ENCODE measurements at regions not wholly inside any gene's neighbourhood (a gene's known extent, or its start where the extent isn't known, plus 50 kb on each side); places are given as distances from the start of the nearest gene placed in this dataset.

DNA sequence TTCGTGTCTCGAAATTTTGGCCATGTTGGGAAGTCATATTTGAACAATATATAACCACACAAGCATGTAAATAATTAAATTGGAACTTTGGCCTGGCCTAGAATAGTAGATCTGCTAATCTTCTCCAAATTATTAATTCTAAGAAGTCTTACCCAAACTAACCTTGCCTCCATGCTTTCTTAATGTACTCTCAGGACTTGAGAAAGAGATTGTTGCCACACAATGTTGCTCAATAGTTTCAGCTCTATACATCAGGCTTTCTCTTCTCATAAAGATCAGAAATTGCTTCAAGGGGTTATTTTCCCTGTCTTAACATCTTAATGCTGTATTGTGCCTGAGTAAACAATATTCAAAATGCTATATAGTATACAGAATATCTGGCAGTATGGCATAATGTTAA is 202.7 kb upstream of the LRIG1 start:
- ChIA-PET CTCF (no interaction called here), POLR2A (no interaction called here)
- no peak for TF ChIP-seq ZNF549 (tag by site-specific recombination; IDR thresholded peaks at IDR 0.05)
- TF ChIP-seq HOXC10 (CRISPR knock-in tag; IDR thresholded peaks at IDR 0.05): no peak
- no peak for TF ChIP-seq ZNF239 (tag by site-specific recombination; IDR thresholded peaks at IDR 0.05)
- TF ChIP-seq KLF10 (tag by site-specific recombination; IDR thresholded peaks at IDR 0.05): no peak
- no peak for TF ChIP-seq ZNF121 (tag by site-specific recombination; IDR thresholded peaks at IDR 0.05)
- TF ChIP-seq, protein P1, sequence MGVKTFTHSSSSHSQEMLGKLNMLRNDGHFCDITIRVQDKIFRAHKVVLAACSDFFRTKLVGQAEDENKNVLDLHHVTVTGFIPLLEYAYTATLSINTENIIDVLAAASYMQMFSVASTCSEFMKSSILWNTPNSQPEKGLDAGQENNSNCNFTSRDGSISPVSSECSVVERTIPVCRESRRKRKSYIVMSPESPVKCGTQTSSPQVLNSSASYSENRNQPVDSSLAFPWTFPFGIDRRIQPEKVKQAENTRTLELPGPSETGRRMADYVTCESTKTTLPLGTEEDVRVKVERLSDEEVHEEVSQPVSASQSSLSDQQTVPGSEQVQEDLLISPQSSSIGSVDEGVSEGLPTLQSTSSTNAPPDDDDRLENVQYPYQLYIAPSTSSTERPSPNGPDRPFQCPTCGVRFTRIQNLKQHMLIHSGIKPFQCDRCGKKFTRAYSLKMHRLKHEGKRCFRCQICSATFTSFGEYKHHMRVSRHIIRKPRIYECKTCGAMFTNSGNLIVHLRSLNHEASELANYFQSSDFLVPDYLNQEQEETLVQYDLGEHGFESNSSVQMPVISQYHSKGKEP (tag by site-specific recombination; IDR thresholded peaks at IDR 0.05): no peak
- TF ChIP-seq MZF1 (tag by site-specific recombination; IDR thresholded peaks at IDR 0.05; ENCODE audit: borderline replicate concordance): no peak
- TF ChIP-seq GLI4 (tag by site-specific recombination; IDR thresholded peaks at IDR 0.05): no peak
- TF ChIP-seq, protein P2, sequence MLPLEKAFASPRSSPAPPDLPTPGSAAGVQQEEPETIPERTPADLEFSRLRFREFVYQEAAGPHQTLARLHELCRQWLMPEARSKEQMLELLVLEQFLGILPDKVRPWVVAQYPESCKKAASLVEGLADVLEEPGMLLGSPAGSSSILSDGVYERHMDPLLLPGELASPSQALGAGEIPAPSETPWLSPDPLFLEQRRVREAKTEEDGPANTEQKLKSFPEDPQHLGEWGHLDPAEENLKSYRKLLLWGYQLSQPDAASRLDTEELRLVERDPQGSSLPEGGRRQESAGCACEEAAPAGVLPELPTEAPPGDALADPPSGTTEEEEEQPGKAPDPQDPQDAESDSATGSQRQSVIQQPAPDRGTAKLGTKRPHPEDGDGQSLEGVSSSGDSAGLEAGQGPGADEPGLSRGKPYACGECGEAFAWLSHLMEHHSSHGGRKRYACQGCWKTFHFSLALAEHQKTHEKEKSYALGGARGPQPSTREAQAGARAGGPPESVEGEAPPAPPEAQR (tag by site-specific recombination; IDR thresholded peaks at IDR 0.05): no peak
- TF ChIP-seq ZNF132 (tag by site-specific recombination; IDR thresholded peaks at IDR 0.05; ENCODE audit: borderline replicate concordance): no peak
- no peak for TF ChIP-seq ZNF350 (tag by site-specific recombination; IDR thresholded peaks at IDR 0.05)
- TF ChIP-seq SP7 (tag by site-specific recombination; IDR thresholded peaks at IDR 0.05): no peak
- TF ChIP-seq IKZF3 (tag by site-specific recombination; IDR thresholded peaks at IDR 0.05): no peak
- no peak for TF ChIP-seq ZNF623 (tag by site-specific recombination; IDR thresholded peaks at IDR 0.05)
- no peak for TF ChIP-seq ZNF600 (tag by site-specific recombination; IDR thresholded peaks at IDR 0.05)
- TF ChIP-seq, protein P3, sequence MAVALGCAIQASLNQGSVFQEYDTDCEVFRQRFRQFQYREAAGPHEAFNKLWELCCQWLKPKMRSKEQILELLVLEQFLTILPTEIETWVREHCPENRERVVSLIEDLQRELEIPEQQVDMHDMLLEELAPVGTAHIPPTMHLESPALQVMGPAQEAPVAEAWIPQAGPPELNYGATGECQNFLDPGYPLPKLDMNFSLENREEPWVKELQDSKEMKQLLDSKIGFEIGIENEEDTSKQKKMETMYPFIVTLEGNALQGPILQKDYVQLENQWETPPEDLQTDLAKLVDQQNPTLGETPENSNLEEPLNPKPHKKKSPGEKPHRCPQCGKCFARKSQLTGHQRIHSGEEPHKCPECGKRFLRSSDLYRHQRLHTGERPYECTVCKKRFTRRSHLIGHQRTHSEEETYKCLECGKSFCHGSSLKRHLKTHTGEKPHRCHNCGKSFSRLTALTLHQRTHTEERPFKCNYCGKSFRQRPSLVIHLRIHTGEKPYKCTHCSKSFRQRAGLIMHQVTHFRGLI (tag by site-specific recombination; IDR thresholded peaks at IDR 0.05): no peak
- no peak for TF ChIP-seq ZNF791 (tag by site-specific recombination; IDR thresholded peaks at IDR 0.05)
- TF ChIP-seq GLI2 (tag by site-specific recombination; IDR thresholded peaks at IDR 0.05; ENCODE audit: borderline replicate concordance, low read depth): no peak
- no peak for TF ChIP-seq ZSCAN23 (tag by site-specific recombination; IDR thresholded peaks at IDR 0.05)
- no peak for TF ChIP-seq ZNF202 (tag by site-specific recombination; IDR thresholded peaks at IDR 0.05; ENCODE audit: borderline replicate concordance)
- Histone ChIP-seq H3K27ac (ENCODE audit: extremely low read depth, low read depth, low read length) (no peak overlapping the region), H3K36me3 (ENCODE audit: control insufficient read depth in 2 of 2, insufficient read depth in 1 of 2, low read length in 2 of 2) (no peaks in the 10 kb centered on the region), H3K9me3 (ENCODE audit: control insufficient read depth, insufficient read depth, low read depth, low read length) (no peaks in the 10 kb centered on the region), H3K4me1 (ENCODE audit: control insufficient read depth, insufficient read depth, low read length) (no peaks in the 10 kb centered on the region), H3K4me3 (ENCODE audit: low read depth, low read length) (no peak overlapping the region)

DNA sequence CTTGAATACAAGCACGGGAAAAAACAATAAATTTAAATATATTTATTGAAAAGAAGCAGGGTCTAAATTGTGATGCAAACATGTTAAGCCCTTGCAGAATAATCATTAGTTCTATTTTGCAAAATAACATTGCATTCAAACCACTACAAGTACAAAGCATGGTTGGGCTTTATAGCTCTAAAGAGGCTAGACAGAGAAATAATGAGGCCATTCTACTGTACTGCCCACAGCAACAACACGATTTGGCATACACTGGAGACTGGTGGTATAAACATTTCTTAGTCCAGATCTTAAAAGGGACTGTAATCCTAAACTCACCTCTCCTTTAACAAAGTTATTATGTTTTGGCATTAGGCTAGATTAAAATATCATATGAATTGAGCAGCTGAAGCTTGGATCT is 204.3 kb upstream of the LRIG1 start:
- TF ChIP-seq ZNF623 (tag by site-specific recombination; IDR thresholded peaks at IDR 0.05): no peak
- no peak for TF ChIP-seq SCRT1 (tag by site-specific recombination; IDR thresholded peaks at IDR 0.05; ENCODE audit: borderline replicate concordance)
- no peak for TF ChIP-seq ZNF514 (tag by site-specific recombination; IDR thresholded peaks at IDR 0.05)
- no peak for TF ChIP-seq ZNF830 (tag by site-specific recombination; IDR thresholded peaks at IDR 0.05; ENCODE audit: low read depth)
- TF ChIP-seq, protein P4, sequence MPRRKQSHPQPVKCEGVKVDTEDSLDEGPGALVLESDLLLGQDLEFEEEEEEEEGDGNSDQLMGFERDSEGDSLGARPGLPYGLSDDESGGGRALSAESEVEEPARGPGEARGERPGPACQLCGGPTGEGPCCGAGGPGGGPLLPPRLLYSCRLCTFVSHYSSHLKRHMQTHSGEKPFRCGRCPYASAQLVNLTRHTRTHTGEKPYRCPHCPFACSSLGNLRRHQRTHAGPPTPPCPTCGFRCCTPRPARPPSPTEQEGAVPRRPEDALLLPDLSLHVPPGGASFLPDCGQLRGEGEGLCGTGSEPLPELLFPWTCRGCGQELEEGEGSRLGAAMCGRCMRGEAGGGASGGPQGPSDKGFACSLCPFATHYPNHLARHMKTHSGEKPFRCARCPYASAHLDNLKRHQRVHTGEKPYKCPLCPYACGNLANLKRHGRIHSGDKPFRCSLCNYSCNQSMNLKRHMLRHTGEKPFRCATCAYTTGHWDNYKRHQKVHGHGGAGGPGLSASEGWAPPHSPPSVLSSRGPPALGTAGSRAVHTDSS (tag by site-specific recombination; IDR thresholded peaks at IDR 0.05): no peak
- TF ChIP-seq ZNF585B (tag by site-specific recombination; IDR thresholded peaks at IDR 0.05): no peak
- TF ChIP-seq, protein P5, sequence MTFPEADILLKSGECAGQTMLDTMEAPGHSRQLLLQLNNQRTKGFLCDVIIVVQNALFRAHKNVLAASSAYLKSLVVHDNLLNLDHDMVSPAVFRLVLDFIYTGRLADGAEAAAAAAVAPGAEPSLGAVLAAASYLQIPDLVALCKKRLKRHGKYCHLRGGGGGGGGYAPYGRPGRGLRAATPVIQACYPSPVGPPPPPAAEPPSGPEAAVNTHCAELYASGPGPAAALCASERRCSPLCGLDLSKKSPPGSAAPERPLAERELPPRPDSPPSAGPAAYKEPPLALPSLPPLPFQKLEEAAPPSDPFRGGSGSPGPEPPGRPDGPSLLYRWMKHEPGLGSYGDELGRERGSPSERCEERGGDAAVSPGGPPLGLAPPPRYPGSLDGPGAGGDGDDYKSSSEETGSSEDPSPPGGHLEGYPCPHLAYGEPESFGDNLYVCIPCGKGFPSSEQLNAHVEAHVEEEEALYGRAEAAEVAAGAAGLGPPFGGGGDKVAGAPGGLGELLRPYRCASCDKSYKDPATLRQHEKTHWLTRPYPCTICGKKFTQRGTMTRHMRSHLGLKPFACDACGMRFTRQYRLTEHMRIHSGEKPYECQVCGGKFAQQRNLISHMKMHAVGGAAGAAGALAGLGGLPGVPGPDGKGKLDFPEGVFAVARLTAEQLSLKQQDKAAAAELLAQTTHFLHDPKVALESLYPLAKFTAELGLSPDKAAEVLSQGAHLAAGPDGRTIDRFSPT (tag by site-specific recombination; IDR thresholded peaks at IDR 0.05): no peak
- TF ChIP-seq ZFP69B (tag by site-specific recombination; IDR thresholded peaks at IDR 0.05): no peak
- TF ChIP-seq, protein P6, sequence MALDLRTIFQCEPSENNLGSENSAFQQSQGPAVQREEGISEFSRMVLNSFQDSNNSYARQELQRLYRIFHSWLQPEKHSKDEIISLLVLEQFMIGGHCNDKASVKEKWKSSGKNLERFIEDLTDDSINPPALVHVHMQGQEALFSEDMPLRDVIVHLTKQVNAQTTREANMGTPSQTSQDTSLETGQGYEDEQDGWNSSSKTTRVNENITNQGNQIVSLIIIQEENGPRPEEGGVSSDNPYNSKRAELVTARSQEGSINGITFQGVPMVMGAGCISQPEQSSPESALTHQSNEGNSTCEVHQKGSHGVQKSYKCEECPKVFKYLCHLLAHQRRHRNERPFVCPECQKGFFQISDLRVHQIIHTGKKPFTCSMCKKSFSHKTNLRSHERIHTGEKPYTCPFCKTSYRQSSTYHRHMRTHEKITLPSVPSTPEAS (tag by site-specific recombination; IDR thresholded peaks at IDR 0.05): no peak
- Histone ChIP-seq H3K36me3 (ENCODE audit: control insufficient read depth in 2 of 2, insufficient read depth in 1 of 2, low read length in 2 of 2) (no peaks in the 10 kb centered on the region), H3K4me1 (ENCODE audit: control insufficient read depth, insufficient read depth, low read length) (no peaks in the 10 kb centered on the region), H3K27ac (ENCODE audit: extremely low read depth, low read depth, low read length) (no peak overlapping the region), H3K9me3 (ENCODE audit: control insufficient read depth, insufficient read depth, low read depth, low read length) (no peaks in the 10 kb centered on the region), H3K4me3 (ENCODE audit: low read depth, low read length) (no peak overlapping the region)
- ChIA-PET CTCF (no interaction called here), POLR2A (no interaction called here)

All from HEK293 (cell line).